ENCODE measurements at regions not wholly inside any gene's neighbourhood (a gene's known extent, or its start where the extent isn't known, plus 50 kb on each side); places are given as distances from the start of the nearest gene placed in this dataset.
"Not testable (repeated sequence)": the region's sequence is repeated elsewhere in the genome, so short reads cannot be mapped to it uniquely, and the experiment has no call there.

DNA sequence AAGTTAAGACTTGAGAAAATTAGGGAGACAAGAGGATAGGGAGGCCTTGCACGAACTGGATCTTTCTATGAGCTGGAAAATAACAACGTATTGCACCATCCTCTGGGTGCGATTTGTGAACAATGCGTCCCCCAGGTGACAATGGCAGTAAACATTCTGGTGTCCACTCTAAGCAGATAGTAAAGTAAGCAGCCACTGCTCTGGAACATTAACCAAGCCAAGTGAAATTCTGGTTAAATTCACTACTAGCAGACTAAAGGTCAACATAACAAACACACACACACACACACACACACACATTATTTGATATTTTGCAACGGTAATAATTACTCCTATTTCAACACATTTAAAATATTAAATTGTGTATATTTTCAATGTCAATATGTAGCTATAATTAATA lies 242.2 kb upstream of the DCAF8L1 start:
- DNase-seq (ENCODE audit: extremely low read depth in 1 of 11, low read depth in 9 of 11, low spot score in 4 of 11): no peak

DNA sequence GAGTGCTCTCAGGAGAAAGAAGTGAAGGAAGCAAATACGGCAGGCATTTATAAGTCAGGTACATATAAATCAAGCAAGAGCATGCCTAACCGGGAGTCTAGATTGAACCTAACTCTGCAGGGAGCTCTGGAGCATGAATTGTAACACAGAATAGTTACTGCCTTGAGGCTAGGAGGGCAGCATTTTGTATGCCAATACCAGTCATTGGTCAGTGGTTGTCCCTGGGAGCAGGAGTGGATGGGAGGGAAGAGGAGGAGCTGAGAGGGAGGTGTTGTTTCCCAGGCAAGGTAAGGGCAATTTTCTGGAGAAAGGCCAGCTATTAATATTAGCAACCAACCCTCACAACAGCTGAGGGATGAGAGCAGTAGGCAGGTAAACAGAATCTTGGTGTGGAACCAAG lies 224.7 kb upstream of the DCAF8L1 start:
- DNase-seq (ENCODE audit: extremely low read depth in 1 of 11, low read depth in 9 of 11, low spot score in 4 of 11): no peak

DNA sequence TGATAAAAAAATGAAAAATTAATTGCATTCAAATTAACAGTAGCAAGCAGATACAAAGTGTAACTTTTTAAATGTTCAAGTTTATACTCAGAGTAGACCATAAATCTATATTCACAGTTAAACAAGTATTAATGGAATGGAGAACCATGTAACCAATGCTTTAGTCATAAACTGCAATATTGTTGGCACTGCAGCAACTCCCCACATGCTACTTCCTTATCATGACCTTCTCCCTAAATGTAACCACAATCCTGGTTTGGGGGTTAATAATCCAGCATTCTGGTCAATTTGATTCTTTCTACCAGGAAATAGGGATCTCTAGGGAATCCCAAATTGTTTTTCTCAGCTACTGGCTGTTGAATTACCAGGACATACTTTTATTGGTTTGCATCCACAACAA lies 223.9 kb upstream of the DCAF8L1 start:
- no peak for DNase-seq (ENCODE audit: extremely low read depth in 1 of 11, low read depth in 9 of 11, low spot score in 4 of 11)

DNA sequence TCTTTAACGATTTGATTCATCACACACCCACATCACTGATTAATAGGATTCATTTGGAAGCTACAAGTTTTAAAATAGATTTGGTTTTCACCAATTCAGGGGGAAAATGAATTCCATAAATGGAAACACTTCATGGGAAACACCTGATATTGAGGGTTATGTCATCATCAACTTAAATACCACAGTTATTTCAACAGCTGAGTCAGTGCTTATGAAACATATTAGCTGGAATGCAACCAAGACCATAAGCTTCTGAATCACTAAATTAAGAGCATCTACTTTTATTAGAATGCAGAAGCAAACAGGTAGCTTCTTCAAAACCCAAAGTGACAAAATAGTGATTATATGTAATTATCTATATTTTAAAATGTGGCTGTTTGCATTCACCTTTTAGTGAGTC lies 207.8 kb upstream of the DCAF8L1 start:
- no peak for DNase-seq (ENCODE audit: extremely low read depth in 1 of 11, low read depth in 9 of 11, low spot score in 4 of 11)

DNA sequence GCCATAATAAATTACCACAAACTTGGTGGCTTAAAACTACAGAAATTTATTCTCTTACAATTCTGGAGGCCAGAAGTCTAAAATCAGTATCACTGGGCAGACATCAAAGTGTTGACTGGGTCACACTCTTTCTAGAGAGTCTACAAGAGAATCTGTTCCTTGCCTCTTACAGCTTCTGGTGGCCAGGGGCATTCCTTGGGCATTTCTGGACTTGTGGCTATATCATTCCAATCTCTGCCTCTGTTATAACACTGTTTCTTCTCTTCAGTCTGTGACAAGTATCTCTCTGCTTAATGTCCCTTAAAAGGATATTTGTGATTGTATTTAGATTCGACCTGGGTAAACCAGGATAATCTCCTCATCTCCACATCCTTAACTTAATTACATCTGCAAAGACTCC lies 207.3 kb upstream of the DCAF8L1 start:
- no peak for DNase-seq (ENCODE audit: extremely low read depth in 1 of 11, low read depth in 9 of 11, low spot score in 4 of 11)

DNA sequence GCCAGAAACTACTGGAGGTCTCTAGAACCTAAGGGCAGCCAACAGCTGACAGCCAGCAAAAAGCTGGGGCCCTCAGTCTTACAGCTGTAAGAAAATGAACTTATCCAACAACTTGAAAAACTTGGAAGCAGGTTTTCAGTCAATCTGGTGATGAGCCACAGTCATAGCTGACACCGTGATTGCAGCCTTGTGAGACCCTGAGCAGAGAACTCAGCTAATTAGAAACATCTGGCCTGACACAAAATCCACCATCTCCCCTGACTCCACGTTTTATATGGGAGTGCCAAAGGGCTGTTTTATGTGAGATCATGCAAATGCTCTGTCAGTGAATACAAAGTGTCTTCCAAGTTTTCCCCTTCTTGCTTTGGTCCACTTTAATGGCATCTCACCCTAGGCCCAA lies 198.8 kb upstream of the DCAF8L1 start:
- DNase-seq (ENCODE audit: extremely low read depth in 1 of 11, low read depth in 9 of 11, low spot score in 4 of 11): peak in 1 of 11 donors; percentile 2

DNA sequence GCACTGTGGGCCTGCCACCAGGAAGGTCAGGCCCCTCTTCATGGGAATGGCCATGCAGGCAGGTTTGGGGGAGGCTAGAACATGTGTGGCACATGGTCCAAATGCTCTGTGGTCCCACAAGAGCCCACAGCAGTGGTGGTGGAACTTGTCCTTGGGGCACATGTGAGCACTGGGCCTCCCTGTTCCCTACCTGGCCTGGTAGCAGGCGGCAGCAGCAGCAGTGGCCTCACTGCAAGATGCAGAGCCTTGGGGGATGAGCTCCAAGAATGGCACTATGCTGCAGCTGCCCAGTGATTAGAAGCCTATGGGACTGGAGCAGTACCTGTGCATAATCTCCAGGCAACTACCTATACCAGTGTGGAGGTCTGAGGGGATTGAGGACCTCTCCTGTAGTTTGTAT lies 197.0 kb upstream of the DCAF8L1 start:
- DNase-seq (ENCODE audit: extremely low read depth in 1 of 11, low read depth in 9 of 11, low spot score in 4 of 11): no peak

DNA sequence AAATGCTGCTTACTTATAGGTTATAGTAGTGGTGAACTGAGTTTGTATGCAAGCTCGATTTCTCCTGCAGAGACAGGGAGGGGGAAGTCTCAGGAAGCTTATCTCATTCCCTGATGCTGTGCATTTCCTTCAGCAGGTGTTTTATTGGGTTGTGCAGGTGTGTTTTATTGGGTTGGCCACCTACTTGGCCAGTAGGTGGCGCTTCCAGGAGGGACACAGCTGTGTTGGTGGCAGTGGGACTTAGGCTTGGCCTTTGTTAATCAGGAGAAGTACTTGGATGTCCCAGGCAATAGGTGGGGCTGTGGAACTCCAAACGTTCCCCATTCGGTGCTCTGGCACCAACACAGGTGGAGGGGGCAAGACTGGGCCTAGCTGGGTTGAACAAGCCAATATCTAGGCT lies 196.0 kb upstream of the DCAF8L1 start:
- DNase-seq (ENCODE audit: extremely low read depth in 1 of 11, low read depth in 9 of 11, low spot score in 4 of 11): no peak

DNA sequence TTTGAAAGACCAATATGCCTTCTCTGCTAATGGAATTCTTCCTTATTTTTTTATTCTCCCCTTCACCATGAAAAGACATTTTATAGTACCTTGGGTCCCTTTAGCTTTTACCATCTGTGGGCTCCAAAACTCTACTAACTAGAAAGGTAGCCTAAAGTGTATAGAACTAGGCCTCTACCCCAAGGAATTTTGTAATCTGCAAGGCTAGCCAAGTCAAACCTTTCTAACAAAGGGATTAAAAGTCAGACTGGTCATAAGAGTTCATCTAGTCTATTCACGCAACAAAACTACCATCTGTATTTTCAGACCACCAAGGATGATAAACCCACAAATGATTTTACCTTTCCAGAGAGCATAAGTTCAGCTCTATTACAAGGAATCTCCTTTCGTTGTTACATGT lies 189.5 kb upstream of the DCAF8L1 start:
- no peak for DNase-seq (ENCODE audit: extremely low read depth in 1 of 11, low read depth in 9 of 11, low spot score in 4 of 11)

DNA sequence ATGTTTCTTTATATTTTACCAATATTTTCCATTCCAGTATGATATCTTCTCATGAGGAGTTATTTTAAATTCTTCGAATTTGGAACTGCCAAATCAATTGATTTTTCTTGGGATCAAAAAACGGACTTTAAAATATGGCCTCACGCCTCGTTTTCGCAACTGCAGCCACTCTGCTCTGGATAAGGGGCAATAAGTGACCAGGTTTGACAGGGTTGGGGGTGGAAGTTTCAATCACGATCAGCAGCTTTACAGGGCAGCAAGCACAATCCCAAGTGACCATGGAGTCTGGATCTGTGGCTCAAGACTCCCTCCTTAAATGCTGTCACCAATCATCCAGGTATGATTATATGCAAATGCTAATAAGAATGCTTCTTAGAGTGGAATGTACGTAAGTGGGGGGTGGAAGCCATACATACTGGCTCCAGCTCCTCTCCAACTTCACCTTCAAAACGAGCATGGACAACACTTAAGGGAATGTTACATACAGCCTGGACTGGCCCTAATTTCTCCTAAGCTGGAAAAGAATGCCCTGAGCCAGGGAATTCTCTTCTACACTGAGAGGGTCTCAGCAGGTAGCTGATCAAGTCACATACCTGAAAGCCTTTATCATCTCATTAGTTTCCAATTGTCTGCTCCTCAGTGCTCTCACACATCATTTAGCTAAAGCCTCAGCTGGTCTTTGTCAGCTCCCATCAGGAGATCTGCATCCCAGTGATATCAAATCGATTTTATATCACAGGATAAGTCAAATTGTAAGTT lies 176.9 kb upstream of the DCAF8L1 start:
- DNase-seq (ENCODE audit: extremely low read depth in 1 of 11, low read depth in 9 of 11, low spot score in 4 of 11): no peak

DNA sequence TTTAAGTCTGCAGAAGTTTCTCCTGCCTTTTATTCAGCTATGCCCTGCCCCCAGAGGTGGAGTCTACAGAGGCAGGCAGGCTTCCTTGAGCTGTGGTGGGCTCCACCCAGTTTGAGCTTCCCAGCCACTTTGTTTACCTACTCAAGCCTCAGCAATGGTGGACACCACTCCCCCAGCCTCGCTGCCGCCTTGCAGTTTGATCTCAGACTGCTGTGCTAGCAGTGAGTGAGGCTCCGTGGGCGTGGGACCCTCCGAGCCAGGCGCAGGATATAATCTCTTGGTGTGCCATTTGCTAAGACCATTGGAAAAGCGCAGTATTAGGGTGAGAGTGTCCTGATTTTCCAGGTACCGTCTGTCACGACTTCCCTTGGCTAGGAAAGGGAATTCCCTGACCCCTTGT lies 171.0 kb upstream of the DCAF8L1 start:
- not testable (repeated sequence) for DNase-seq (ENCODE audit: extremely low read depth in 1 of 11, low read depth in 9 of 11, low spot score in 4 of 11)

DNA sequence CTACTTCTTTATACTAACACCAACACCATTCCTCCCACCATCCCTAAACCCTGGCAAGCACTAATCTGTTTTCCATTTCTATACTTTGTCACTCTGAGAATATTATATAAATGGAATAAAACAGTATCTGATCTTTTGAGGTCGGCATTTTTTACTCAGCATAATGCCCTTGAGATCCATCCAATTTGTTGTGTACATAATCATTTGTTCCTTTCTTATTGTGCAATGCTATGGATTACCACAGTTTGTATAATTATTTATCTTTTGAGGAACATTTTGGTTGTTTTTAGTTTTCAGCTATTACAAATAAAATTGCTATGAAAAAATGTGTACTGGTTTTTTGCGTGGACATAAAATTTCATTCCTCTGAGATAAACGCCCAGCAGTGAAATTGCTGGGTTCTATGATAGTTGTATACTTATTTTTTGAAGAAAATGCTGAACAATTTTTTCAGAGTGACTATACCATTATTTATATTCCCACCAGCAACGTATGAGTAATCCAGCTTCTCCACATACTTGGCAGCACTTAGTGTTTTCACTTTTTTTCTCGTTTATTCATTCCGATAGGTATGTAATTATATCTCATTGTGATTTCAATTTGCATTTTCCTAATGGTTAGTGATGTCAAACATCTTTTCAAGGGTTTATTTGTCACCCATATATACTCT lies 154.3 kb upstream of the DCAF8L1 start:
- no peak for DNase-seq (ENCODE audit: extremely low read depth in 1 of 11, low read depth in 9 of 11, low spot score in 4 of 11)

DNA sequence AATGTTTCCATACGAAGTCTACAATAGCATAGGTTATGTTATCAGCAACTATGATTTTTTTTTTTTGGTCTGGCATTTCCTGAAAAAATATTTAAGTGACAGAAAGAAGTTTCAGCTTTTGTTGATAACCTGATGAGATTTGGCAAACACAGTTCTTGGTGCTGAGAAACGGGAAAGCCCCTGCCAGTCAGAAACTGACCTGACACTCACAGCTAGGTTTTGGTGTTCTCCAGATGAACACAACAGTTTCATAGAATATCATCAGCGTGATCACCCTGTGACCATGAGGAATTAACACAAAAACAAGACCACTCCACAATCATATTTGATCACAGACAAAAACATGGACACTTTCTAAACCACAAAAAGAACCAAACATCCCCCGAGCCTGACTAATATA lies 152.5 kb upstream of the DCAF8L1 start:
- no peak for DNase-seq (ENCODE audit: extremely low read depth in 1 of 11, low read depth in 9 of 11, low spot score in 4 of 11)

DNA sequence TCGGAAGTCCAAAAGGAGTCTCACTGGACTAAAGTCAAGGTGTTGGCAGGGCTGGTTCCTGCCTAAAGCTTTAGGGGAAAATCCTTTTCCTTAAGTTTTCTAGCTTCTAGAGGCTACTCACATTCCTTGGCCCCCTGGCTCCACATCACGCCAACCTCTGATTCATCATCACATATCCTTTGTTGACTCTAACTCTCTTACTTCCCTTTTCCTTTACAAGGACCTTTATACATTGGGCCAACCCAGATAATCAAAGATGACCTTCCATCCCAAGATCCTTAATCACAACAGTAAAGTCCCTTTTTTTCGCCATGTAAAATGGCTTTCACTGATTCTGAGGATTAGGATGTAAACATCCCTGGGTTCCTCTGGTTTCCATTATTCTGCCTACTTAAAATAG lies 146.4 kb upstream of the DCAF8L1 start:
- DNase-seq (ENCODE audit: extremely low read depth in 1 of 11, low read depth in 9 of 11, low spot score in 4 of 11): no peak

DNA sequence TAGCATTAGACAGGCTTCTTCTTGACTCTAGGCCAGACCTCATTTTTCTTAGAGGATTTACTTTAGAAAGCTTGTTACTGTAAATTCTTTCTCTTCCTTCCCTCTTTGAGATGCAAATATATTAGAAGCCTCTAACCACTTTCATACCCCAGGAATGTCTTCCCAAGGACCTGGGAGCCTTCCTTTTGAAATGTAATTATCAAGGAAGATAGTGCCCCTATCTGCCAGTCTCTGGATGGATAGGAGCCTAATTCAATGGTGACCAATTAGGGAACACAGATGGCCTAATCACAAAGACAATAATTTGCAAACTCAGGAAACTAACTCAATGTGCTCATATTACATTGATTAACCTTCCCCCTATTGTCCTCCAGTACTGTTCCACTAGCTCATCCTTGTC lies 145.6 kb upstream of the DCAF8L1 start:
- no peak for DNase-seq (ENCODE audit: extremely low read depth in 1 of 11, low read depth in 9 of 11, low spot score in 4 of 11)

DNA sequence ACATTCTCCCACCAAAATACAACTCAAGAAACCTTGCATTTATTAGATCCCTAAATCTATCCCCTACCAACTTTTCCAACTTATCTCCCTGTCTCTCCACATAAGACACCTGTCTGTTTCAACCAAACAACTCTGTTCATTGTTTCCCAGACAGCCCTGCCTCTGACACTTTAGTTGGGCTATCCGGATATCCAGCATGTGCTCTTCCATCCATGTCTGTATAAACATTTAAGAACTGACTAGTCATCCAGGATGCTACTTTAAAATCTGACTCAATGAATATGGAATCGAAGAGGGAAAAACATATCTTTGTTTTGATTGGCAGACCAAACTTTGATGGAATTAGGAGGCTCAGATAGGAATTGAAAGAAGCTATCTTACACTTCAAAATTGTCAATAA lies 143.2 kb upstream of the DCAF8L1 start:
- DNase-seq (ENCODE audit: extremely low read depth in 1 of 11, low read depth in 9 of 11, low spot score in 4 of 11): no peak

DNA sequence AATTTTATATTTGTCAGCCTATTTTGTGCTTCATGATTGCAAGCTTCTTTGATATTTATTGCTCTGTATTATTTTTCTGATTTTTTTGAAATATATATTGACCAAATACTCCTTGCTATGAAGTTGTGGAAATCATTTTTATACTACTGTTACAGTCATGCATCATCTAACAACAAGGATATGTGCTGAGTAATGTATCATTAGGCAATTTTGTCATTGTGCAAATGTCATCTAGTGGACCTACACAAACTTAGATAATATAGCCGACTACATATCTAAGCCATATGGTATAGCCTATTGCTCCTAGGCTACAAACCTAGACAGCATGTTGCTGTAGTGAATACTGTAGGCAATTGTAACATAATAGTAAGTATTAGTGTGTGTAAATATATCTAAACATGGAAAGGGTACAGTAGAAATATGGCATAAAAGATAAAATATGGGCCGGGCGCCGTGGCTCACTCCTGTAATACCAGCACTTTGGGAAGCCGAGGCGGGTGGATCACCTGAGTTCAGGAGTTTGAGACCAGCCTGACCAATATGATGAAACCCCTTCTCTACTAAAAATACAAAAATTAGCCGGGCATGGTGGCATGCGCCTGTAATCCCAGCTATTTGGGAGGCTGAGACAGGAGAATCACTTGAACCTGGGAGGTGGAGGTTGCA lies 139.5 kb upstream of the DCAF8L1 start:
- not testable (repeated sequence) for DNase-seq (ENCODE audit: extremely low read depth in 1 of 11, low read depth in 9 of 11, low spot score in 4 of 11)

DNA sequence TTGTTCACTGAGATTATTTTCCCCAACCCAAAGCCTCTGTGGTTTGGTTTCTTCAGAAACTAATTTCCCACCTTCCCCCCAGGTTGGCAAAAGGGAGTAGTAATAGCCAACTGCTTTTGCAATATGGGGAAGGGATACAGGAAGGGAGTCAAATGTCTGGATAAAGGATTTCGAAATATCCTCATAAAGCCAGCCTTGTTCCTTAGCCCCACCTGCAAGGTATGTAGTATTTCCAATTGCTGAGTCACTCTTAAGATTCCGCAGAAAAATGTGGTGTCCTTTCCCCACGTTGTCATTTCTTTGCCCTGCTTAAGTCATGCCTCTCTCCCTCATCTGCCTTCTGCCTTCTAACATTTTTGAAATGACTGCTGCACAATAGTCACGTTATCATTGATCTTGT lies 138.8 kb upstream of the DCAF8L1 start:
- DNase-seq (ENCODE audit: extremely low read depth in 1 of 11, low read depth in 9 of 11, low spot score in 4 of 11): no peak

DNA sequence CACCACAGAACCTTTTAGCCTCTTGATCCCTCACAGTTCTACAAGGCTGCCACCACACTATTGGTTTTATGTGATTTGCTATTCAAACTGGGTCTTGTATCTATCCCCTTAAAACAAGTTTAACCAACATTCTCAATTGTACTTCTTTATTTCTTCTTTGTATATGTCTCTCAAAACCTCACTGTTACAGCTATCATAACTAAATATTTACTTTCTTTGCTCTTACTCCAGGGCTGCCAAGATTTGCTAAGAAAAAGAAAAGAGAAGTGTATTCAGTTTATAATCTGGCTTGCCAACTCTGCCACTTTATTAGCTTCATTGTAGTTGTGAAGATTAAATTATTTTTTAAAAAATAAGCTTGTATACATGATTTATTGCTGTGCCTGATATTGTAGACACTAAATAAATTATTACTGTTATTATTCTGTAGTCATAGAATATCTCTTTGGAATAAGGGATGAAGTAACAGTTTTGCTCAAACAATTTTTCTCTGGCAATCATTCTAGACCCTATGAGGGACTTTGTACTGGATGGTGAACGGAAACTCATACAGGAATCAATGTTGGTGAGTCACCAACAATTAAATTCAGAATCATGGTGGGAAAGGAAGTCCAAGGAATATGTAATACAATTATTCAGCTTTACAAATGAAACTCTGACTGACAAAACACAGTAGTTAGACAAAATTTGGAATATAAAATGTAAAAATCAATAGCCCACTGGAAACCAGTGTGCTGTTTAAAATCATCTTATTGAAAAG lies 127.1 kb upstream of the DCAF8L1 start:
- no peak for DNase-seq (ENCODE audit: extremely low read depth in 1 of 11, low read depth in 9 of 11, low spot score in 4 of 11)

DNA sequence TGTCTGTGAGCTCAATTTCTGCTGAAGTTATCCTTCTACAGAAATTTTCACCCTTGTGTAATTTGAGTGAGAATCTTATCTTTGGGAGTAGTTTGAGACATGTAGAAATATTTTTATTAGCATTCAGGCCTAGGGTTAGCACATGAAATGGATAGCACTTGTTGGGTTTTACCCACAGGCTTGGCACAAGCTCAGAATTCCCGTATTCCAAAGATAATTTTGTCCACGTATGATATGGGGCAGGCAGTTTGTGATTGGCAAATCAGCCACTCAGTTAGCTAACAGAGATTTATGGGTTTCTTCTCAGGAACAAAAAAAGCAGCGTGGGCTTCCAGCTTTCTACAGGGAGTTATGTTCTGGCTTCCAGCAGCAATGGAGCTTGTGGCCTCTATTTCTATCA lies 117.9 kb upstream of the DCAF8L1 start:
- no peak for DNase-seq (ENCODE audit: extremely low read depth in 1 of 11, low read depth in 9 of 11, low spot score in 4 of 11)
